GM12875 (cell line): ENCODE measurements at regions not wholly inside any gene's neighbourhood (a gene's known extent, or its start where the extent isn't known, plus 50 kb on each side); places are given as distances from the start of the nearest gene placed in this dataset.

Experiments
- H3K4me3 ChIP-seq: one replicate; pipeline ENCODE4 v1.5.1; 2011; ENCODE audit warnings: low read depth, low read length, control low read depth
- CTCF ChIP-seq: IDR thresholded peaks from 2 replicates; pipeline ENCODE4 v1.5.1; 2011; ENCODE audit warnings: low read depth, mild to moderate bottlenecking, control low read depth, inconsistent platforms, low read length, moderate library complexity, borderline replicate concordance; ENCODE audit not compliant: insufficient read depth

- TF ChIP-seq CTCF = no peak
- H3K4me3 ChIP-seq = no peak overlapping the region
Measured at GRCh38 chr20:61023612-61024011, 228.4 kb upstream of the CDH4 start.

GRCh38 chr20:61024390-61024789 is 227.7 kb upstream of the CDH4 start:
- no peak overlapping the region for H3K4me3 ChIP-seq
- no peak for TF ChIP-seq CTCF

- no peak for TF ChIP-seq CTCF
- no peak overlapping the region for H3K4me3 ChIP-seq
Measured at GRCh38 chr20:61025536-61025935, 226.5 kb upstream of the CDH4 start.

GRCh38 chr20:61026173-61026572 is 225.9 kb upstream of the CDH4 start:
- H3K4me3 ChIP-seq = no peak overlapping the region
- TF ChIP-seq CTCF = no peak

- no peak for TF ChIP-seq CTCF
- H3K4me3 ChIP-seq = no peak overlapping the region
Measured at GRCh38 chr20:61026731-61027130, 225.3 kb upstream of the CDH4 start.

GRCh38 chr20:61027218-61027617 is 224.8 kb upstream of the CDH4 start:
- TF ChIP-seq CTCF = no peak

GRCh38 chr20:61030130-61030529 is 221.9 kb upstream of the CDH4 start:
- no peak overlapping the region for H3K4me3 ChIP-seq
- TF ChIP-seq CTCF = no peak

More at GRCh38 chr20:61027218-61027617, 224.8 kb upstream of the CDH4 start:
- H3K4me3 ChIP-seq = no peak overlapping the region
